H1 (cell line): ENCODE measurements at regions not wholly inside any gene's neighbourhood (a gene's known extent, or its start where the extent isn't known, plus 50 kb on each side); places are given as distances from the start of the nearest gene placed in this dataset.

Experiments
- CTCF ChIA-PET: fragments of 300-600 bp; sonication (Branson Sonifier 250); formaldehyde crosslinking; loops from one replicate; lab custom pipeline; 2021; ENCODE audit not compliant: partially characterized antibody; lab: Charles Lee
- POLR2A ChIA-PET: fragments of 300-600 bp; sonication (Branson Sonifier 250); formaldehyde crosslinking; loops from one replicate; lab custom pipeline; 2021; ENCODE audit warnings: inconsistent platforms; ENCODE audit not compliant: partially characterized antibody; lab: Charles Lee
- DNase-seq, 2 experiments: peaks; one replicate each; pipeline versions ENCODE4 v3.0.0 to v3.0.0-alpha.2; 2010 to 2022; ENCODE audit warnings: low spot score in 2 of 2, low read depth in 1 of 2, mixed read lengths in 1 of 2
- FAIRE-seq: peaks from 2 replicates; lab custom pipeline; 2011; peaks lifted over from hg19 to GRCh38; lab: Jason Lieb, UNC
- H2AFZ ChIP-seq: 2 replicates; pipeline ENCODE4 v1.8.1; 2012; ENCODE audit warnings: low read length, inconsistent platforms
- H2AK5ac ChIP-seq: 2 replicates; pipeline ENCODE4 v1.6.1; 2013; ENCODE audit warnings: low read depth, low read length
- H2BK120ac ChIP-seq: replicated peaks from 2 replicates; pipeline ENCODE3; 2013; ENCODE audit warnings: low read depth, low read length, inconsistent platforms
- H2BK12ac ChIP-seq: 2 replicates; pipeline ENCODE4 v1.6.1; 2013; ENCODE audit warnings: low read depth, low read length
- H2BK15ac ChIP-seq: 2 replicates; pipeline ENCODE4 v1.6.1; 2013; ENCODE audit warnings: low read length
- H2BK20ac ChIP-seq: 2 replicates; pipeline ENCODE4 v1.6.1; 2013; ENCODE audit warnings: low read length
- H2BK5ac ChIP-seq: 2 replicates; pipeline ENCODE4 v1.6.1; 2013; ENCODE audit warnings: low read depth, low read length
- H3K14ac ChIP-seq: 2 replicates; pipeline ENCODE4 v1.6.1; 2013; ENCODE audit warnings: inconsistent platforms; ENCODE audit not compliant: insufficient read length
- H3K18ac ChIP-seq: 2 replicates; pipeline ENCODE4 v1.6.1; 2013; ENCODE audit warnings: low read length; ENCODE audit errors: extremely low read depth
- H3K23ac ChIP-seq: 2 replicates; pipeline ENCODE4 v1.6.1; 2013; ENCODE audit warnings: inconsistent platforms; ENCODE audit not compliant: insufficient read length
- H3K23me2 ChIP-seq: 2 replicates; pipeline ENCODE4 v1.6.1; 2013; ENCODE audit warnings: low read depth, low read length
- H3K27ac ChIP-seq: 2 replicates; pipeline ENCODE4 v1.6.1; 2011; ENCODE audit warnings: low read depth, low read length, inconsistent platforms
- H3K27me3 ChIP-seq, 4 experiments: replicated peaks in 1 of 4; 1 replicate in 1 of 4; 2 replicates in 3 of 4; pipeline versions ENCODE4 v1.6.1 to v1.8.1; 2011 to 2013; ENCODE audit warnings: low read length in 3 of 4, mild to moderate bottlenecking in 3 of 4, inconsistent platforms in 2 of 4, mixed read lengths in 2 of 4, moderate library complexity in 1 of 4; ENCODE audit not compliant: control insufficient read depth in 3 of 4, insufficient read depth in 3 of 4; ENCODE audit errors: extremely low read depth in 1 of 4
- H3K36me3 ChIP-seq, 4 experiments: 2 replicates each; pipeline versions ENCODE4 v1.6.1 to v1.8.1; 2011 to 2013; ENCODE audit warnings: mild to moderate bottlenecking in 4 of 4, low read length in 3 of 4, moderate library complexity in 2 of 4, control low read depth in 1 of 4, inconsistent platforms in 1 of 4; ENCODE audit not compliant: insufficient read depth in 4 of 4, control insufficient read depth in 2 of 4
- H3K4ac ChIP-seq: replicated peaks from 2 replicates; pipeline ENCODE3; 2013; ENCODE audit warnings: low read length, low read depth, mixed read lengths, inconsistent platforms; ENCODE audit not compliant: insufficient read length
- H3K4me1 ChIP-seq, 4 experiments: replicated peaks in 1 of 4; 1 replicate in 1 of 4; 2 replicates in 3 of 4; pipeline versions ENCODE4 v1.6.1 to v1.8.1; 2011 to 2013; ENCODE audit warnings: low read length in 3 of 4, inconsistent platforms in 2 of 4, mixed read lengths in 1 of 4; ENCODE audit not compliant: insufficient read depth in 4 of 4, control insufficient read depth in 3 of 4
- H3K4me2 ChIP-seq, 2 experiments: 2 replicates each; pipeline versions ENCODE4 v1.6.1 to v1.8.1; 2011 to 2013; ENCODE audit warnings: low read depth in 2 of 2, low read length in 2 of 2, control low read depth in 1 of 2, inconsistent platforms in 1 of 2, mild to moderate bottlenecking in 1 of 2; ENCODE audit not compliant: insufficient read depth in 1 of 2
- H3K4me3 ChIP-seq, 4 experiments: fragments of 200-600, 300-600 bp in 1 of 4; sonication (generic), shearing (Covaris generic), sonication (Bioruptor Twin) in 1 of 4; 2 replicates each; pipeline versions ENCODE4 v1.5.1 to v1.8.1; 2011 to 2016; ENCODE audit warnings: low read length in 4 of 4, low read depth in 3 of 4, control low read depth in 2 of 4, inconsistent platforms in 2 of 4, mild to moderate bottlenecking in 2 of 4, mixed read lengths in 1 of 4, moderate library complexity in 1 of 4; ENCODE audit not compliant: insufficient read depth in 2 of 4; ENCODE audit errors: extremely low read depth in 1 of 4
- H3K56ac ChIP-seq: replicated peaks from 2 replicates; pipeline ENCODE3; 2013; ENCODE audit warnings: low read depth, mild to moderate bottlenecking, mixed read lengths, low read length, inconsistent platforms; ENCODE audit not compliant: insufficient read length
- H3K79me1 ChIP-seq: 2 replicates; pipeline ENCODE4 v1.6.1; 2013; ENCODE audit warnings: low read depth, low read length, control low read depth
- H3K79me2 ChIP-seq, 2 experiments: 2 replicates each; pipeline versions ENCODE4 v1.6.1 to v1.8.1; 2012 to 2013; ENCODE audit warnings: low read length in 2 of 2, mild to moderate bottlenecking in 2 of 2, inconsistent platforms in 1 of 2; ENCODE audit not compliant: insufficient read depth in 2 of 2, control insufficient read depth in 1 of 2
- H3K9ac ChIP-seq, 4 experiments: replicated peaks in 1 of 4; 1 replicate in 1 of 4; 2 replicates in 3 of 4; pipeline versions ENCODE4 v1.6.1 to v1.8.1; 2011 to 2013; ENCODE audit warnings: low read depth in 3 of 4, low read length in 3 of 4, control low read depth in 2 of 4, mild to moderate bottlenecking in 2 of 4, moderate library complexity in 2 of 4, inconsistent platforms in 1 of 4; ENCODE audit errors: extremely low read depth in 1 of 4
- H3K9me3 ChIP-seq, 2 experiments: 2 replicates each; pipeline versions ENCODE4 v1.6.1 to v1.8.1; 2012 to 2013; ENCODE audit warnings: mild to moderate bottlenecking in 2 of 2, moderate library complexity in 2 of 2, control low read depth in 1 of 2, inconsistent platforms in 1 of 2, low read depth in 1 of 2, low read length in 1 of 2, mixed read lengths in 1 of 2; ENCODE audit not compliant: insufficient read depth in 2 of 2
- H4K20me1 ChIP-seq, 2 experiments: replicated peaks in 1 of 2; 2 replicates each; pipeline versions ENCODE3 to v1.8.1; 2011 to 2013; ENCODE audit warnings: inconsistent platforms in 2 of 2, low read length in 2 of 2, mild to moderate bottlenecking in 1 of 2; ENCODE audit not compliant: insufficient read depth in 2 of 2, control insufficient read depth in 1 of 2
- H4K5ac ChIP-seq: 2 replicates; pipeline ENCODE4 v1.6.1; 2013; ENCODE audit warnings: low read length, low read depth, mixed read lengths, inconsistent platforms; ENCODE audit not compliant: insufficient read length
- H4K8ac ChIP-seq: 2 replicates; pipeline ENCODE4 v1.8.0; 2013; ENCODE audit warnings: mild to moderate bottlenecking, moderate library complexity, low read length, inconsistent platforms; ENCODE audit not compliant: insufficient read depth; ENCODE audit errors: extremely low read depth
- H4K91ac ChIP-seq: replicated peaks from 2 replicates; pipeline ENCODE3; 2013; ENCODE audit warnings: low read length, mixed read lengths, inconsistent platforms; ENCODE audit not compliant: insufficient read length
- EGR1 ChIP-seq: IDR thresholded peaks from 2 replicates; pipeline ENCODE4 v1.6.1; 2011; ENCODE audit warnings: low read depth, low read length, borderline replicate concordance
- EZH2 ChIP-seq: fragments of 200-600 bp; sonication (generic); IDR thresholded peaks from 2 replicates; pipeline ENCODE4 v1.7.1; 2012; ENCODE audit warnings: low read depth, mild to moderate bottlenecking, moderate library complexity, low read length, inconsistent platforms; ENCODE audit not compliant: severe bottlenecking
- FOSL1 ChIP-seq: IDR thresholded peaks from 2 replicates; pipeline ENCODE4 v1.6.1; 2011; ENCODE audit warnings: mild to moderate bottlenecking, low read depth, low read length, moderate library complexity; ENCODE audit not compliant: insufficient read depth
- GTF2F1 ChIP-seq: IDR thresholded peaks from 2 replicates; pipeline ENCODE4 v1.6.1; 2012; ENCODE audit warnings: low read depth, low read length, improper control_type of control experiment, borderline replicate concordance
- KDM5A ChIP-seq: fragments of 200-600 bp; IDR thresholded peaks from 2 replicates; pipeline ENCODE4 v1.7.1; 2012; ENCODE audit warnings: mild to moderate bottlenecking, low read length, inconsistent platforms, mixed read lengths
- NANOG ChIP-seq: IDR thresholded peaks from 2 replicates; pipeline ENCODE4 v1.6.1; 2011; ENCODE audit warnings: low read length, low read depth, mild to moderate bottlenecking, inconsistent platforms; ENCODE audit not compliant: insufficient read depth, poor library complexity, severe bottlenecking
- NRF1 ChIP-seq: IDR thresholded peaks from 2 replicates; pipeline ENCODE4 v1.6.1; 2011; ENCODE audit warnings: mild to moderate bottlenecking, low read depth, low read length, improper control_type of control experiment
- RNF2 ChIP-seq: fragments of 200-900, 300-1000 bp; sonication (generic); IDR thresholded peaks from 2 replicates; pipeline ENCODE4 v1.7.1; 2016; ENCODE audit warnings: borderline replicate concordance, low read depth, mild to moderate bottlenecking, antibody characterized with exemption, low read length; ENCODE audit not compliant: poor library complexity, severe bottlenecking; ENCODE audit errors: missing control alignments
- SIN3A ChIP-seq, 2 experiments: IDR thresholded peaks in 1 of 2; conservative IDR thresholded peaks in 1 of 2; 2 replicates each; pipeline ENCODE4 v1.6.1; 2011 to 2012; ENCODE audit warnings: low read length in 2 of 2, improper control_type of control experiment in 1 of 2, low read depth in 1 of 2, mild to moderate bottlenecking in 1 of 2
- SIRT6 ChIP-seq: IDR thresholded peaks from one replicate; pipeline ENCODE4 v1.7.1; 2012; ENCODE audit warnings: low read length, inconsistent platforms
- SP2 ChIP-seq: IDR thresholded peaks from 2 replicates; pipeline ENCODE4 v1.6.1; 2012; ENCODE audit warnings: mild to moderate bottlenecking, low read length, inconsistent platforms
- USF2 ChIP-seq: IDR thresholded peaks from 2 replicates; pipeline ENCODE4 v1.6.1; 2011; ENCODE audit warnings: low read length, improper control_type of control experiment
- WGBS, 2 experiments: shearing (Covaris generic) in 1 of 2; methylation state at CpG; one replicate each; pipeline versions ENCODE4 v1.1.6 to v1.1.7; 2013 to 2015; ENCODE audit warnings: low lambda C conversion rate in 2 of 2, mixed read lengths in 2 of 2, inconsistent platforms in 1 of 2, low coverage in 1 of 2, missing lambda C conversion rate in 1 of 2; ENCODE audit not compliant: insufficient replicate concordance in 2 of 2, insufficient coverage in 1 of 2, insufficient read length in 1 of 2; ENCODE audit errors: extremely low coverage in 1 of 2, missing lambda C conversion rate in 1 of 2; 5-methylcytosine and 5-hydroxymethylcytosine counted together

GRCh38 chr10:29140991-29141390, 147.9 kb upstream of the LYZL1 start:
- Histone ChIP-seq H3K27me3 (no peaks in the 10 kb centered on the region), H3K23ac (no peak overlapping the region), H2BK120ac (no peak overlapping the region), H2BK12ac (peak overlapping the region; percentile 45; the same call in 1 of the 2 replicates), H3K23me2 (peaks cover 9% of the 10 kb centered on the region), H3K4me1 (peaks cover 4 to 15% (median 8%) of the 10 kb centered on the region in 4 experiments; a peak in 4 of 7 replicates), H3K56ac (no peak overlapping the region), H4K20me1 (no peaks in the 10 kb centered on the region), H4K5ac (peak overlapping the region; percentile 8), H2BK15ac (no peak overlapping the region), H4K8ac (no peak overlapping the region), H2AFZ (no peak overlapping the region), H3K18ac (0 out of 2 replicates have a peak overlapping the region, but pooled peaks have one; percentile 43), H2AK5ac (no peak overlapping the region), H4K91ac (no peak overlapping the region), H3K4me2 (no peak overlapping the region), H3K14ac (no peak overlapping the region), H3K27ac (no peak overlapping the region), H3K9ac (no peak overlapping the region), H2BK5ac (peak overlapping the region; percentile 74; the same call in 1 of the 2 replicates), H3K79me2 (no peaks in the 10 kb centered on the region), H2BK20ac (no peak overlapping the region), H3K79me1 (peaks cover 2% of the 10 kb centered on the region; the same call in 1 of the 2 replicates), H3K4ac (no peak overlapping the region), H3K36me3 (no peaks in the 10 kb centered on the region; a peak in 1 of 8 replicates), H3K9me3 (no peaks in the 10 kb centered on the region; a peak in 1 of 4 replicates), H3K4me3 (no peak overlapping the region)
- DNase-seq (no peak), FAIRE-seq (no peak)
- ChIA-PET CTCF (interaction anchor here (0.6 to 1.8 kb wide), 5 partner anchors 12 to 512 kb away, joined by 4 to 10 read pairs (median 4); no protein-coding TSS in a partner anchor), POLR2A (interaction anchor here (1.1 to 1.8 kb wide), 3 partner anchors 9 to 19 kb away, joined by 3 to 6 read pairs (median 3); no protein-coding TSS in a partner anchor)
- 55% methylated on average over 2 of the region's 2 CpGs; no CpG with 5 or more reads in 1 of the 2 experiments for WGBS, 2 experiments
- TF ChIP-seq EZH2 (no peak), SIN3A (conservative IDR thresholded peaks at IDR 0.05 in 1 of 2, IDR thresholded peaks at IDR 0.05 in 1 of 2; ENCODE audit: low read depth in 1 of 2, low read length in 2 of 2) (no peak), RNF2 (no peak), SIRT6 (no peak), NRF1 (no peak), FOSL1 (no peak), NANOG (no peak), EGR1 (no peak), GTF2F1 (no peak), KDM5A (no peak), SP2 (no peak), USF2 (no peak)
